GM13976 (cell line): ENCODE measurements at regions not wholly inside any gene's neighbourhood (a gene's known extent, or its start where the extent isn't known, plus 50 kb on each side); places are given as distances from the start of the nearest gene placed in this dataset.

ENCODE experiments used
- DNase-seq: peaks from one replicate; pipeline ENCODE4 v3.0.0; 2012; ENCODE audit warnings: low spot score
- CTCF ChIP-seq: IDR thresholded peaks from 2 replicates; pipeline ENCODE4 v1.5.1; 2012; ENCODE audit warnings: borderline replicate concordance, mild to moderate bottlenecking; ENCODE audit not compliant: insufficient read depth; ENCODE audit errors: extremely low read depth, missing control alignments, control extremely low read depth
- in situ Hi-C: fragments of 300-500 bp; cut with MboI; formaldehyde crosslinking; loops from one replicate; pipeline ENCODE4 v1.12.0; 2022; ENCODE audit warnings: low sequenced_read_pairs, mixed read lengths, inconsistent platforms; ENCODE audit not compliant: unreplicated experiment

- in situ Hi-C loops = no loop called here
- no peak for TF ChIP-seq CTCF
- no peak for DNase-seq
These were observed 153.1 kb upstream of the JUN start for GRCh38 chr1:58936973-58937372.

GRCh38 chr1:58939146-58939545 is 155.3 kb upstream of the JUN start:
- no peak for DNase-seq
- no peak for TF ChIP-seq CTCF
- in situ Hi-C loops = no loop called here

GRCh38 chr1:58939666-58940370 is 156.0 kb upstream of the JUN start:
- TF ChIP-seq CTCF = no peak
- in situ Hi-C loops = no loop called here
- no peak for DNase-seq

- in situ Hi-C loops = no loop called here
These were observed 157.8 kb upstream of the JUN start for GRCh38 chr1:58941471-58942289.

GRCh38 chr1:58942759-58943191 is 158.9 kb upstream of the JUN start:
- no peak for TF ChIP-seq CTCF
- in situ Hi-C loops = no loop called here
- DNase-seq = no peak

More at GRCh38 chr1:58941471-58942289, 157.8 kb upstream of the JUN start:
- DNase-seq = no peak
- no peak for TF ChIP-seq CTCF

GRCh38 chr1:58943776-58944175 is 159.9 kb upstream of the JUN start:
- in situ Hi-C loops = no loop called here
- TF ChIP-seq CTCF = no peak
- DNase-seq = no peak
